C4-2B (cell line): ENCODE measurements at regions not wholly inside any gene's neighbourhood (a gene's known extent, or its start where the extent isn't known, plus 50 kb on each side); places are given as distances from the start of the nearest gene placed in this dataset.

Experiments
- ZFX ChIP-seq: fragments of 450-650 bp; IDR thresholded peaks from 2 replicates; pipeline ENCODE4 v1.6.1; 2017
- TF ChIP-seq, protein P1 (sequence below): fragments of 450-650 bp; conservative IDR thresholded peaks from 2 replicates; pipeline ENCODE4 v1.5.1; 2017; ENCODE audit warnings: mild to moderate bottlenecking

DNA sequence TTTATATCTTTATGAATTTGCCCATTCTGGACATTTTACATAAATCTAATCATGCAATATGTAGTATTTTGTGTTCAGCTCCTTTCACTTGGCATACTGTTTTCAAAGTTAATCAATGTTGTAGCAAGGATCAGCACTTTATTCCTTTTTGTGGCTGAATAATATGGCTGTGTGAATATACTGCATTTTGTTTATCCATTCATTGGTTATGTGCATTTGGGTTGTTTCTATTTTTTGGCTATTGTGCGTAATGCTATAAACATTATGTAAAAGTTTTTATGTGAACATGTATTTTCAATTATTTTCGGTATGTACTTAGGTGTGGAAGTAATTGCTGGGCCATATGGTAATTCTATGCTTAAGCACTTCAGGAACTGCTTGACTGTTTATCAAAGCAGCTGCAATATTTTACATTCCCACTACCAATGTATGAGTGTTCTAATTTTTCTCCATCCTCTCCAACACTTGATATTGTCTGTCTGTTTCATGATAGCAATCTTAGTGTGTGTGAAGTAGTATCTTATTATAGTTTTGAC, 101.3 kb upstream of the P2RY1 start:
- TF ChIP-seq, protein P1, sequence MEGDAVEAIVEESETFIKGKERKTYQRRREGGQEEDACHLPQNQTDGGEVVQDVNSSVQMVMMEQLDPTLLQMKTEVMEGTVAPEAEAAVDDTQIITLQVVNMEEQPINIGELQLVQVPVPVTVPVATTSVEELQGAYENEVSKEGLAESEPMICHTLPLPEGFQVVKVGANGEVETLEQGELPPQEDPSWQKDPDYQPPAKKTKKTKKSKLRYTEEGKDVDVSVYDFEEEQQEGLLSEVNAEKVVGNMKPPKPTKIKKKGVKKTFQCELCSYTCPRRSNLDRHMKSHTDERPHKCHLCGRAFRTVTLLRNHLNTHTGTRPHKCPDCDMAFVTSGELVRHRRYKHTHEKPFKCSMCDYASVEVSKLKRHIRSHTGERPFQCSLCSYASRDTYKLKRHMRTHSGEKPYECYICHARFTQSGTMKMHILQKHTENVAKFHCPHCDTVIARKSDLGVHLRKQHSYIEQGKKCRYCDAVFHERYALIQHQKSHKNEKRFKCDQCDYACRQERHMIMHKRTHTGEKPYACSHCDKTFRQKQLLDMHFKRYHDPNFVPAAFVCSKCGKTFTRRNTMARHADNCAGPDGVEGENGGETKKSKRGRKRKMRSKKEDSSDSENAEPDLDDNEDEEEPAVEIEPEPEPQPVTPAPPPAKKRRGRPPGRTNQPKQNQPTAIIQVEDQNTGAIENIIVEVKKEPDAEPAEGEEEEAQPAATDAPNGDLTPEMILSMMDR: no peak
- TF ChIP-seq ZFX: no peak
